ENCODE measurements at regions not wholly inside any gene's neighbourhood (a gene's known extent, or its start where the extent isn't known, plus 50 kb on each side); places are given as distances from the start of the nearest gene placed in this dataset.

DNA sequence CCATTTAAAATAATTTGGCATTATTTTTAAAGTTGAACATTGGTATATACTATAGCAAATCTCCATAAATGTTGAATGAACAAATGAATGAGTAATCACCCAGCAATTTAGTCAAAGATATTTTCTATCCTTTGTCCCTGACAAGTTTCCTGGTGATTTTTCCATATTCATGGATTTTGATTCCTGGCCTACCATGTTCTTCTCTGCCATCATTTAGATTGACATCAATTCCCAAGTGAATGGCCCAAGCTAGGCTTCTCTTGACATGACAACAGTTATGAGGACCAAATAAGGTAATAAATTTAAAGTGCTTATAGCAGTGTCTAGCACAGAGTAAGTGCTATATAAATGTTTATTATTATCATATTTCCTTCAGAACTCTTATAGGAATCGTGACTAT lies 120.1 kb upstream of the ADGRF1 start:
- Histone ChIP-seq H3K9me3 (no peaks in the 10 kb centered on the region), H3K4me1 (0 out of 2 replicates have a peak, but pooled peaks cover 4% of the 10 kb centered on the region), H3K36me3 (ENCODE audit: control insufficient read depth, insufficient read depth, low read length) (no peaks in the 10 kb centered on the region), H3K4me3 (ENCODE audit: low read depth, low read length) (no peak overlapping the region), H3K27me3 (replicated peaks; ENCODE audit: control insufficient read depth, insufficient read depth, low read length) (no peaks in the 10 kb centered on the region)
- CTCF ChIA-PET: no interaction called here
- POLR2A ChIA-PET: no interaction called here
- no TSS peak for BruUV-seq (replicated peaks)
- TF ChIP-seq, protein P1, sequence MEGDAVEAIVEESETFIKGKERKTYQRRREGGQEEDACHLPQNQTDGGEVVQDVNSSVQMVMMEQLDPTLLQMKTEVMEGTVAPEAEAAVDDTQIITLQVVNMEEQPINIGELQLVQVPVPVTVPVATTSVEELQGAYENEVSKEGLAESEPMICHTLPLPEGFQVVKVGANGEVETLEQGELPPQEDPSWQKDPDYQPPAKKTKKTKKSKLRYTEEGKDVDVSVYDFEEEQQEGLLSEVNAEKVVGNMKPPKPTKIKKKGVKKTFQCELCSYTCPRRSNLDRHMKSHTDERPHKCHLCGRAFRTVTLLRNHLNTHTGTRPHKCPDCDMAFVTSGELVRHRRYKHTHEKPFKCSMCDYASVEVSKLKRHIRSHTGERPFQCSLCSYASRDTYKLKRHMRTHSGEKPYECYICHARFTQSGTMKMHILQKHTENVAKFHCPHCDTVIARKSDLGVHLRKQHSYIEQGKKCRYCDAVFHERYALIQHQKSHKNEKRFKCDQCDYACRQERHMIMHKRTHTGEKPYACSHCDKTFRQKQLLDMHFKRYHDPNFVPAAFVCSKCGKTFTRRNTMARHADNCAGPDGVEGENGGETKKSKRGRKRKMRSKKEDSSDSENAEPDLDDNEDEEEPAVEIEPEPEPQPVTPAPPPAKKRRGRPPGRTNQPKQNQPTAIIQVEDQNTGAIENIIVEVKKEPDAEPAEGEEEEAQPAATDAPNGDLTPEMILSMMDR (IDR thresholded peaks at IDR 0.05; ENCODE audit: insufficient read depth in 1 of 2, low read depth in 1 of 2, low read length in 1 of 2, severe bottlenecking in 1 of 2, unreplicated experiment in 1 of 2): no peak
- Mint-ChIP-seq H3K27ac (ENCODE audit: unreplicated experiment) (no peak overlapping the region), H3K36me3 (ENCODE audit: insufficient read depth, unreplicated experiment) (no peaks in the 10 kb centered on the region), H3K9me3 (ENCODE audit: unreplicated experiment) (no peaks in the 10 kb centered on the region), H3K4me3 (ENCODE audit: unreplicated experiment) (no peak overlapping the region), H3K27me3 (ENCODE audit: insufficient read depth, unreplicated experiment) (no peaks in the 10 kb centered on the region), H3K4me1 (ENCODE audit: low read depth, unreplicated experiment) (peaks cover 9% of the 10 kb centered on the region)
- no peak for DNase-seq
- intact Hi-C loops (cut with micrococcal nuclease; ENCODE audit: unreplicated experiment): no loop called here

- TF ChIP-seq, protein P1 (IDR thresholded peaks at IDR 0.05; ENCODE audit: insufficient read depth in 1 of 2, low read depth in 1 of 2, low read length in 1 of 2, severe bottlenecking in 1 of 2, unreplicated experiment in 1 of 2): no peak
- no peaks in the 10 kb centered on the region for H3K36me3 Mint-ChIP-seq (ENCODE audit: insufficient read depth, unreplicated experiment)
- no TSS peak for BruUV-seq (replicated peaks)
- H3K27ac Mint-ChIP-seq (ENCODE audit: unreplicated experiment): no peak overlapping the region
- POLR2A ChIA-PET: no interaction called here
- Histone ChIP-seq H3K36me3 (ENCODE audit: control insufficient read depth, insufficient read depth, low read length) (no peaks in the 10 kb centered on the region), H3K4me1 (0 out of 2 replicates have a peak, but pooled peaks cover 4% of the 10 kb centered on the region), H3K9me3 (no peaks in the 10 kb centered on the region), H3K27me3 (replicated peaks; ENCODE audit: control insufficient read depth, insufficient read depth, low read length) (no peaks in the 10 kb centered on the region), H3K4me3 (ENCODE audit: low read depth, low read length) (no peak overlapping the region)
- DNase-seq: no peak
- intact Hi-C loops (cut with micrococcal nuclease; ENCODE audit: unreplicated experiment): no loop called here
- CTCF ChIA-PET: no interaction called here
- H3K4me1 Mint-ChIP-seq (ENCODE audit: low read depth, unreplicated experiment): peaks cover 7% of the 10 kb centered on the region
- no peaks in the 10 kb centered on the region for H3K27me3 Mint-ChIP-seq (ENCODE audit: insufficient read depth, unreplicated experiment)
- H3K4me3 Mint-ChIP-seq (ENCODE audit: unreplicated experiment): no peak overlapping the region
- H3K9me3 Mint-ChIP-seq (ENCODE audit: unreplicated experiment): no peaks in the 10 kb centered on the region
These were observed 119.1 kb upstream of the ADGRF1 start for GRCh38 chr6:47161176-47161687.

- Mint-ChIP-seq H3K36me3 (ENCODE audit: insufficient read depth, unreplicated experiment) (no peaks in the 10 kb centered on the region), H3K4me1 (ENCODE audit: low read depth, unreplicated experiment) (peaks cover 7% of the 10 kb centered on the region), H3K27ac (ENCODE audit: unreplicated experiment) (no peak overlapping the region), H3K9me3 (ENCODE audit: unreplicated experiment) (no peaks in the 10 kb centered on the region), H3K4me3 (ENCODE audit: unreplicated experiment) (no peak overlapping the region), H3K27me3 (ENCODE audit: insufficient read depth, unreplicated experiment) (no peaks in the 10 kb centered on the region)
- POLR2A ChIA-PET: no interaction called here
- Histone ChIP-seq H3K36me3 (ENCODE audit: control insufficient read depth, insufficient read depth, low read length) (no peaks in the 10 kb centered on the region), H3K9me3 (no peaks in the 10 kb centered on the region), H3K27me3 (replicated peaks; ENCODE audit: control insufficient read depth, insufficient read depth, low read length) (no peaks in the 10 kb centered on the region), H3K4me1 (0 out of 2 replicates have a peak, but pooled peaks cover 4% of the 10 kb centered on the region), H3K4me3 (ENCODE audit: low read depth, low read length) (no peak overlapping the region)
- TF ChIP-seq, protein P1 (IDR thresholded peaks at IDR 0.05; ENCODE audit: insufficient read depth in 1 of 2, low read depth in 1 of 2, low read length in 1 of 2, severe bottlenecking in 1 of 2, unreplicated experiment in 1 of 2): no peak
- intact Hi-C loops (cut with micrococcal nuclease; ENCODE audit: unreplicated experiment): no loop called here
- no TSS peak for BruUV-seq (replicated peaks)
- no peak for DNase-seq
- CTCF ChIA-PET: no interaction called here
These were observed 118.6 kb upstream of the ADGRF1 start for GRCh38 chr6:47160702-47161101.

Data from Caco-2 (cell line).